ENCODE measurements at regions not wholly inside any gene's neighbourhood (a gene's known extent, or its start where the extent isn't known, plus 50 kb on each side); places are given as distances from the start of the nearest gene placed in this dataset.

- TF ChIP-seq CTCF (IDR thresholded peaks at IDR 0.05; ENCODE audit: low read depth, low read length) (no peak), EZH2phosphoT487 (IDR thresholded peaks at IDR 0.05; ENCODE audit: low read depth) (no peak)
These were observed 96.7 kb downstream of the CAVIN4 start for GRCh38 chr9:100674419-100675122.

Data from OCI-LY3 (cell line).